HepG2 (cell line): ENCODE measurements at regions not wholly inside any gene's neighbourhood (a gene's known extent, or its start where the extent isn't known, plus 50 kb on each side); places are given as distances from the start of the nearest gene placed in this dataset.

Experiments
- MEIS1 ChIP-seq: sonication (generic); formaldehyde crosslinking; IDR thresholded peaks from 2 replicates; pipeline ENCODE4 v1.9.0; 2021; ENCODE audit warnings: mild to moderate bottlenecking, missing genetic modification reagents, moderate library complexity, borderline replicate concordance
- NFAT5 ChIP-seq: sonication (generic); formaldehyde crosslinking; IDR thresholded peaks from 2 replicates; pipeline ENCODE4 v1.4.0; 2020; ENCODE audit warnings: missing genetic modification reagents
- NFKB2 ChIP-seq: sonication (generic); formaldehyde crosslinking; IDR thresholded peaks from 2 replicates; pipeline ENCODE4 v1.4.0; 2020; ENCODE audit warnings: missing genetic modification reagents, borderline replicate concordance
- PCBP2 ChIP-seq: fragments of 200-400 bp; formaldehyde crosslinking; optimal IDR thresholded peaks from 2 replicates; pipeline ENCODE3; 2018; ENCODE audit warnings: low read length, low read depth; ENCODE audit not compliant: poor library complexity, severe bottlenecking
- ZFP41 ChIP-seq: sonication (generic); formaldehyde crosslinking; IDR thresholded peaks from 2 replicates; pipeline ENCODE4 v1.4.0; 2020; ENCODE audit warnings: mild to moderate bottlenecking, missing genetic modification reagents, borderline replicate concordance
- ZNF160 ChIP-seq: sonication (generic); formaldehyde crosslinking; IDR thresholded peaks from 2 replicates; pipeline ENCODE4 v1.8.0; 2022; ENCODE audit warnings: mild to moderate bottlenecking, inconsistent platforms, missing genetic modification reagents
- ZNF232 ChIP-seq: sonication (generic); formaldehyde crosslinking; IDR thresholded peaks from 2 replicates; pipeline ENCODE4 v1.4.0; 2020; ENCODE audit warnings: missing genetic modification reagents, borderline replicate concordance
- ZNF343 ChIP-seq: sonication (generic); formaldehyde crosslinking; IDR thresholded peaks from 2 replicates; pipeline ENCODE4 v1.4.0; 2020; ENCODE audit warnings: mild to moderate bottlenecking, missing genetic modification reagents
- ZNF564 ChIP-seq: sonication (generic); formaldehyde crosslinking; IDR thresholded peaks from 2 replicates; pipeline ENCODE4 v1.8.1; 2023; ENCODE audit warnings: mild to moderate bottlenecking, missing genetic modification reagents
- ZNF674 ChIP-seq: sonication (generic); formaldehyde crosslinking; IDR thresholded peaks from 2 replicates; pipeline ENCODE4 v1.5.0; 2020; ENCODE audit warnings: low read depth, mild to moderate bottlenecking, missing genetic modification reagents
- ZSCAN9 ChIP-seq: IDR thresholded peaks from 2 replicates; pipeline ENCODE4 v1.6.1; 2016; ENCODE audit warnings: borderline replicate concordance

- TF ChIP-seq NFAT5 (CRISPR knock-in tag): no peak
- TF ChIP-seq ZSCAN9: no peak
- TF ChIP-seq PCBP2: no peak
- TF ChIP-seq ZNF232 (CRISPR knock-in tag): no peak
- no peak for TF ChIP-seq ZNF564 (CRISPR knock-in tag)
- no peak for TF ChIP-seq ZNF343 (CRISPR knock-in tag)
- TF ChIP-seq ZFP41 (CRISPR knock-in tag): no peak
- no peak for TF ChIP-seq ZNF160 (CRISPR knock-in tag)
- no peak for TF ChIP-seq NFKB2 (CRISPR knock-in tag)
- no peak for TF ChIP-seq MEIS1 (CRISPR knock-in tag)
- TF ChIP-seq ZNF674 (CRISPR knock-in tag): no peak
- TF ChIP-seq, all 625 proteins: peak for 0
Observed at GRCh38 chr11:11081288-11081687, 223.4 kb upstream of the ZBED5 start (continued).
